Heart left ventricle (tissue), 13 donors: ENCODE measurements at regions not wholly inside any gene's neighbourhood (a gene's known extent, or its start where the extent isn't known, plus 50 kb on each side); places are given as distances from the start of the nearest gene placed in this dataset.

Source experiments
- CTCF ChIP-seq, 12 donors: fragments of 200-600 bp; sonication (generic) in 4 of 12; IDR thresholded peaks; one replicate each; pipeline versions ENCODE4 v1.5.0 to v1.8.0; 2018 to 2022; ENCODE audit warnings: antibody characterized with exemption in 12 of 12, mild to moderate bottlenecking in 5 of 12
- POLR2A ChIP-seq, 2 donors: fragments of 450-650 bp; IDR thresholded peaks; one replicate each; pipeline ENCODE4 v1.6.1; 2017; ENCODE audit warnings: antibody characterized with exemption in 2 of 2, mild to moderate bottlenecking in 2 of 2, moderate library complexity in 2 of 2
- donor health status: ischemic (EF 13 %, LVEDD 7.1; RV severe dilation, severe dysfunction).
- donor health status: DM: no; HTN: yes; CAD: no.
- donor health status: DM: no; HTN: no; CAD: no.
- donor health status: ischemic (EF 25% LVEDD 6.9; RV normal size, moderate dysfunction).
- donor health status: ischemic (EF 25% LVEDD 5.7; RV mildly dilated, moderate dysfunction).
- donor health status: ischemic (EF 35%, LVEDD 5.7; RV mildly dilated, moderate dysfunction).
- donor health status: nonischemic (EF 11% LVEDD 7.7; RV severe dilation, severe dysfunction).
- donor health status: DM: yes; HTN: yes; CAD: no.
- donor health status: PGD.
- donor health status: ischemic (EF 29% LVEDD 5.4; RV normal size, mild dysfunction).
- donor health status: nonischemic (EF 23%, LVEDD 6.1; RV moderate dilation, normal function).

- TF ChIP-seq CTCF (IDR thresholded peaks at IDR 0.05) = no peak
- no peak for TF ChIP-seq POLR2A (IDR thresholded peaks at IDR 0.05)
Measured at GRCh38 chr15:95171564-95171963, 940.2 kb downstream of the MCTP2 start.
